Erythroblast (primary cell): ENCODE measurements at regions not wholly inside any gene's neighbourhood (a gene's known extent, or its start where the extent isn't known, plus 50 kb on each side); places are given as distances from the start of the nearest gene placed in this dataset.

ENCODE experiments used
- DNase-seq, 2 experiments: peaks; one replicate each; lab custom pipeline; 2025; lab: John Stamatoyannopoulos, UW
- GATA1 ChIP-seq: IDR thresholded peaks from 2 replicates; pipeline ENCODE4 v1.6.1; 2011; ENCODE audit warnings: low read depth, mild to moderate bottlenecking, control low read depth, low read length, moderate library complexity
- POLR2A ChIP-seq: IDR thresholded peaks from 2 replicates; pipeline ENCODE4 v1.6.1; 2011; ENCODE audit warnings: mild to moderate bottlenecking, low read length

- no peak for TF ChIP-seq GATA1
Observed at GRCh38 chr17:6305613-6306360, 129.1 kb downstream of the AIPL1 start.

DNA sequence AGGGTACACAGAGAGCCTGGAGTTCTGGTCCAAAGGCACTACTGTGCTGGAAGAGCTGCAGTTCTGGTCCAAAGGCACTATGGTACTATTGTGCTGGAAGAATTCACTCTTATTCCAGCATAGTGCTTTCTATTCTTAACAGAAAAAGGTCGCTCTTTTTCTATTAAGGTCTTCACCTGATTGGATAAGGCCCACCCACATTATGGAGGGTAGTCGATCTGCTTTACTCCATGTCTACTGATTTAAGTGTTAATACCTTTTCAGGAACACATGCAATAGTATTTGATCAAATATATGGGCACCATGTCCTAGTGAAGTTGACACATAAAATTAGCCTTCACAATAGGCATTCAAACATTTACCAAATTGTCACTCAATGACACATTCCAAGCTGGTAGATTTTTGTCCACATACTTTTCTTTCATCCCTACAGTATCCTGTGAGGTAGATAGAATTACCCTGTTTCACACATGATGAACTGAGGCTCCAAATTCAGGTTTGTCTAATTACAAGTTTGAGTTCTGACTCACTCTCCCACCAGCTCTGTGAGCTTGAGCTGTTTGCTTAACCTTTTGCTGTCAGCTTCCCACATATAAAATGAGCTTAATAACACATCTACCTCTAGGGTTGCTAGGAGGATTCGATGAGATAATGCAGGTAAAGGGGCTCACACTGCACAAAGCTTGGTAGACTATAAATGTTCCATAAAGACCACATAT, 129.9 kb downstream of the AIPL1 start:
- TF ChIP-seq POLR2A (no peak), GATA1 (no peak)
- DNase-seq: no peak

More at GRCh38 chr17:6305613-6306360, 129.1 kb downstream of the AIPL1 start:
- DNase-seq: no peak

DNA sequence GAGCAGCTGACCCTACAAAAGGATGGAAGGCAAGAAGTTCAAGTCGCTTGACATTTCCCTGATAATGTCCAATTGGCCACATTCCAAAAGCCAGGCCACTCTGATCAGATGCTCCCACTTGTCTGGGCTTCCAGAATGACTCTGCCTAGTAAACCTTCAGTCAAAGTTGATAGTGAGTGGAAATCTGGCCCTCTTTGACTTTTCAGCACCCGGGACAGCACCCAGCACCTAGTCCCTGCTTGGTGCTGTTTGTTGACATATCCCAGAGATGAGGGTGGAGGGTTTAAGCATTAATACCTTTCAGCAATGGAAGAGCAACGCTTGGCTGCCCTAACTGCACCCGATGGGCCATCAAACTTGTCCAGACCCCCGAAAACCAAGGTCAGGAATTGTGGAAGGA, 131.3 kb downstream of the AIPL1 start:
- peak; percentile 8 to 38 for DNase-seq

GRCh38 chr17:6299275-6299674, 135.6 kb downstream of the AIPL1 start:
- TF ChIP-seq POLR2A: no peak
- TF ChIP-seq GATA1: no peak
- no peak for DNase-seq

More for the DNA sequence above, 131.3 kb downstream of the AIPL1 start:
- TF ChIP-seq GATA1: no peak

- no peak for DNase-seq
- TF ChIP-seq POLR2A: no peak
- no peak for TF ChIP-seq GATA1
Observed at GRCh38 chr17:6297960-6298359, 137.0 kb downstream of the AIPL1 start.

DNA sequence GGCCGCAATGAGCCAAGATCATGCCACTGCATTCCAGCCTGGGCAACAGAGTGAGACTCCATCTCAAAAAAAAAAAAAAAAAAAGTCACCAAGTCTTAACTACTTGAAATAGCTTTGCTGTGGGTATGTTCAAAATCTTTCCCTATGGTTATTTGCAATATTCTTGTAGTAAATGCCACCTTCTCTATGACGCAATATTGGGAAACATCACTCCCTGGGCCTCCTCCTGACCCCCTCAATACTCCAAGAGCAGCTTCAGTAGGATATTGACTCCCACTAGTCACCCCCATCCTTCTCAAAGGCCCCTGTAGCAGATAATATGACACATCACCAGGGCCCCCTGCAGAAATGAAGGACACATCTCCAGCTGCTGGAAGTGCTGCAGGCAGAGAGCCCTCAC, 137.8 kb downstream of the AIPL1 start:
- DNase-seq: no peak
- TF ChIP-seq GATA1 (no peak), POLR2A (no peak)

DNA sequence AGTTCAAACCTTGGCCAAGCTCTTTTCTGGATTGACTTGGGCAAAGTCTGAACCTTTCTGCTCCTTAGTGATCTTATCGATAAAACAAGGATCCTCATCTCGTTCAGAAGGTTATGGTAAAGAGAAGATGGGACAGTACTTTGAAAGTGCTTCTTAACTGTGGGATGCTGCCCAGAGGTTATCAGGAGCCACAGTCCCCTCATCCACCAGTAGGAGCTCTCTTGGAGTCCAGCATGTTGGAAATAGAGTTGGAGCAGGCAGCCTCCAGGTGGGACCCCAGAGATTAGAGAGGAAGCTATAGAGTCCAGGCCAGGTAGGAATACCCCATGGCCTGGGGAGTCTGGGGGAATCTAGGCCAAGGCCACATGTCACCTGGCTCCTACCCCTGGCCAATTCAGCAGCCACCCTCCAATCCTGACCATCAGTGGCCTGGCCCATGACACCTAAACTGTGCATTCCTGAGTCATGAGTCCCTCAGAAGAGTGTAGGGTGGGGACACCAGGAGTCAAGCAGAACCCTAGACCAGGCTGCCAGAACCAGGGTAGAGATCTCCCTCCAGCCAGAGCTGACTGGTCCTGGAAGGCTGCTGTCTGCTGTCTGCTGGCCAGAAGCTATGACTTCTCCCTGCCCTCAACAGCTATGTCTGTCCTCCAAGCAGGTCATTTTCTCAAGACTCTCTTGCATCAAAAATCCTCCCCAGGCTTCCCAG, 144.3 kb downstream of the AIPL1 start:
- DNase-seq: no peak
- TF ChIP-seq POLR2A (no peak), GATA1 (no peak)

DNA sequence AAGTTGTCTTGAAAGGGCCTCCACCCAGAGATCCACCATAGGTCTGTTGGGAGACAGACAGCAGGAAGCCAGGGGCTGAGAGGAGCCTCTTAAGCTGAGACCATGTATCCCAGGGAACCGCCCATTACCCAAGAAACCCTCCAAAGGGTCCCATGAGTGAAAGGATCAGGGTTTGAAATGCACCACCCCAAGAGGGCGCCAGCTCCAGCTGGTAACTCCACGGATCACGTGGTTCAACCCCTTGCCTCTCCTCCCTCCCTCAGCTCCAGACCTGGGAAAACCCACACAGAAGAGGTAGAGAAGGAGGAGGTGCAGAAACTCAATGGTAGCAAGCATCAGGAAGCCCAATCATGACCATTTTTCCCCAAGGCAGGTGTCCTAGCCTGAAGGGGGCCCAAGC, 148.7 kb downstream of the AIPL1 start:
- DNase-seq: peak in 1 of 2 experiments; percentile 4
- TF ChIP-seq GATA1: no peak
- no peak for TF ChIP-seq POLR2A

- TF ChIP-seq POLR2A (no peak), GATA1 (no peak)
- DNase-seq: no peak
Observed at GRCh38 chr17:6285486-6285885, 149.4 kb downstream of the AIPL1 start.

- TF ChIP-seq POLR2A (no peak), GATA1 (no peak)
- DNase-seq: no peak
Observed at GRCh38 chr17:6279659-6280058, 155.3 kb downstream of the AIPL1 start.

DNA sequence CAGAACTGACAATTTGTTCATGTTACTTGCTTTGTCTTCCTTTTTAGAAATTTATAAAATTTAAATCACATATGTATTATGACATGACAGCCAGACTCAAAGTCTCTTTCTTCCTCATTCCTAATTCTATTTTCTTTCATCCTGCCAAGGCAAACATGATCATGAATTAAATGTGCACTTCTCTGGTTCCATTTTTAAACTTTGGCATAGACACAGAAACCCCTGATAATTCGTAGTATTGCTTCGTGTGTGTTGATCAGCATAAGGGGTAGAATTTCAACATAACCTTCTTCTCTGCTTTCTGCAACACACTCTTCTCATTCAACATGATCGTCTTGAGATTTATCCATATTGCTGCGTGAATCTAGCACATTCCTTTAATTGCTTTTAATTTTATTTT, 156.5 kb downstream of the AIPL1 start:
- no peak for DNase-seq
- TF ChIP-seq POLR2A (no peak), GATA1 (no peak)

DNA sequence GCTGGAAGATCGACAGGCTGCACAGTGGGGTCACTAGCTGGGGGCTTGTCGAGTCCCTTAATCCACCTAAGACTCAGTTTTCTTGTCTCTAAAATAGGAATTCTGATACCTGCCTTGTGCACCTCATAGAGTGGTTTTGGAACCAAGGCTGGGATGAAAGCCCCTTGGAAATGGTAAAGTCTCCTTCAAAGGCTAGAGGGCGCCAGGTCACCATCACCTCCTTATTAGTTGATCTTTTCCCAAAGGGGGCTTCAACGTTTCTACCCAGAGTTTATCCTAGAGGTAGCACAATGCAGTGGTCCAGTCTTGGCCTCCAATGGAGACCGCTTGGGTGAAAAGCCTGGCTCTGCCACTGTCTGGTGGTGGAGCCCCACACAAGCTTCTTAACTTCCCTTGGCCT, 158.2 kb downstream of the AIPL1 start:
- TF ChIP-seq GATA1 (no peak), POLR2A (no peak)
- no peak for DNase-seq

GRCh38 chr17:6274310-6274709, 160.6 kb downstream of the AIPL1 start:
- TF ChIP-seq POLR2A (no peak), GATA1 (no peak)

GRCh38 chr17:6269478-6269877, 165.4 kb downstream of the AIPL1 start:
- DNase-seq: peak; percentile 12 to 17
- TF ChIP-seq POLR2A (no peak), GATA1 (no peak)

More at GRCh38 chr17:6274310-6274709, 160.6 kb downstream of the AIPL1 start:
- DNase-seq: no peak

- no peak for DNase-seq
- TF ChIP-seq GATA1: no peak
- no peak for TF ChIP-seq POLR2A
Observed at GRCh38 chr17:6261466-6261865, 173.5 kb downstream of the AIPL1 start.
